GM12891 (cell line): ENCODE measurements at regions not wholly inside any gene's neighbourhood (a gene's known extent, or its start where the extent isn't known, plus 50 kb on each side); places are given as distances from the start of the nearest gene placed in this dataset.

Experiments
- DNase-seq: peaks from one replicate; pipeline ENCODE4 v3.0.0; 2011; ENCODE audit warnings: low spot score; ENCODE audit not compliant: insufficient read length
- FAIRE-seq: peaks from 2 replicates; lab custom pipeline; 2011; peaks lifted over from hg19 to GRCh38; lab: Jason Lieb, UNC
- PAX5 ChIP-seq: IDR thresholded peaks from 2 replicates; pipeline ENCODE4 v1.6.1; 2011; ENCODE audit warnings: low read length, moderate library complexity, mild to moderate bottlenecking; ENCODE audit not compliant: insufficient read depth, severe bottlenecking
- POLR2A ChIP-seq: IDR thresholded peaks from 2 replicates; pipeline ENCODE4 v1.6.1; 2011; ENCODE audit warnings: low read depth, low read length, control low read depth
- POLR2AphosphoS5 ChIP-seq: IDR thresholded peaks from 2 replicates; pipeline ENCODE4 v1.6.1; 2011; ENCODE audit warnings: low read depth, low read length, control low read depth
- POU2F2 ChIP-seq: IDR thresholded peaks from 2 replicates; pipeline ENCODE4 v1.6.1; 2011; ENCODE audit warnings: low read depth, mild to moderate bottlenecking, control low read depth, low read length, moderate library complexity
- SPI1 ChIP-seq: IDR thresholded peaks from 2 replicates; pipeline ENCODE4 v1.6.1; 2011; ENCODE audit warnings: low read depth, low read length, control low read depth
- TAF1 ChIP-seq: IDR thresholded peaks from 2 replicates; pipeline ENCODE4 v1.6.1; 2011; ENCODE audit warnings: low read depth, low read length, control low read depth

GRCh38 chr3:1661839-1662238 lies 436.8 kb upstream of the CNTN4 start:
- DNase-seq = no peak
- FAIRE-seq = no peak
- no peak for TF ChIP-seq POU2F2
- TF ChIP-seq TAF1 = no peak
- no peak for TF ChIP-seq SPI1
- TF ChIP-seq PAX5 = no peak
- no peak for TF ChIP-seq POLR2AphosphoS5
- TF ChIP-seq POLR2A = no peak

DNA sequence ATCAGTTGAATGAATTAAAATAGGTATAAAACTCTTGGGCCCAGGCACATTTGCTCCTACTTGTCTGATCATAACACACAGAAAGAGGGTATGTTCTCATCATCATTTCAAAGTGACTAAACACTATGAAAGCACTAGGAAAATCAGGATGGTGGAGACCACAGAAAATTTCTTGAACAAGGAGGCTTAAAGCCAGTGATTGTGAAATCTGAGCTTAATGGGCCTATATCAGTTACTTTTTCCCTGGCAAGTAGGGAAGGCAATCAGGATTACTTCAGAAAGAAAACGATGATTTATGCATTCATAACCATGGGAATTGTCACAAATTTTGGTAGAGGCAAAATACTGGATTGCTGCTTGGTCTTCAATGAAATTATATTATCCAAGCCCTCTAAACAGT lies 434.4 kb upstream of the CNTN4 start:
- TF ChIP-seq TAF1 (no peak), POLR2A (no peak), POLR2AphosphoS5 (no peak), SPI1 (no peak), PAX5 (no peak), POU2F2 (no peak)
- DNase-seq (no peak), FAIRE-seq (no peak)

- FAIRE-seq (no peak), DNase-seq (no peak)
- TF ChIP-seq POLR2AphosphoS5 = no peak
- no peak for TF ChIP-seq TAF1
- no peak for TF ChIP-seq SPI1
- TF ChIP-seq PAX5 = no peak
- no peak for TF ChIP-seq POU2F2
- no peak for TF ChIP-seq POLR2A
Observed at GRCh38 chr3:1666865-1667264, 431.8 kb upstream of the CNTN4 start.

DNA sequence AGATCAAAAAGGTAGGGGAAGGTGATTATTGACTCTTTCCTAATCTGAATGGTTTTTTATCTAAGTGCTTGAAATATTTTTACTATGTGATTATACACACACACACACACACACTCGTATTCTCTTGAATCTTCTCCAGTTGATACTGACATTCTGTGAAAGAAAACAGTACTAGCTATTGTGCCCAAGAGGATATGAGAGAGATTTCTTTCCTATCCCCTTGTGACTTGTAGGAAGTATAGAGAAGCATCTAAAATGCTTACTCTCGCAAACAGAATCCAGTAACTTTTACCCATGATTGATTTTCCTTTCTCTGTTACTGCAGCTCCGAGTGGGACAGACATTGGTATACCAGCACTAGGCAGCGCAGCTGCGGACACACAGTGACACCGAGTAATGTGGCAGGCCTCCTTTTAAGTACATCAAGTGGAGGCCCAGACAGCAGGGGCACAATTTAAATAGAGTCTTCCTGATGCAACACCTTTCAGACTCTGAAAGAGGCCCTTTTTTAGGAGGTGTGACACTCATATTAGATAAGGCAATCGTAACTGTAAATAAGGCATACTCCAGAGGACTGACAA lies 421.0 kb upstream of the CNTN4 start:
- TF ChIP-seq POLR2AphosphoS5 = no peak
- no peak for TF ChIP-seq POLR2A
- TF ChIP-seq TAF1 = no peak
- TF ChIP-seq PAX5 = no peak
- TF ChIP-seq POU2F2 = no peak
- TF ChIP-seq SPI1 = no peak
- no peak for FAIRE-seq
- no peak for DNase-seq

- TF ChIP-seq TAF1 (no peak), SPI1 (no peak), POLR2A (no peak), POLR2AphosphoS5 (no peak), POU2F2 (no peak), PAX5 (no peak)
- DNase-seq = no peak
- no peak for FAIRE-seq
Observed at GRCh38 chr3:1692428-1692827, 406.2 kb upstream of the CNTN4 start.

DNA sequence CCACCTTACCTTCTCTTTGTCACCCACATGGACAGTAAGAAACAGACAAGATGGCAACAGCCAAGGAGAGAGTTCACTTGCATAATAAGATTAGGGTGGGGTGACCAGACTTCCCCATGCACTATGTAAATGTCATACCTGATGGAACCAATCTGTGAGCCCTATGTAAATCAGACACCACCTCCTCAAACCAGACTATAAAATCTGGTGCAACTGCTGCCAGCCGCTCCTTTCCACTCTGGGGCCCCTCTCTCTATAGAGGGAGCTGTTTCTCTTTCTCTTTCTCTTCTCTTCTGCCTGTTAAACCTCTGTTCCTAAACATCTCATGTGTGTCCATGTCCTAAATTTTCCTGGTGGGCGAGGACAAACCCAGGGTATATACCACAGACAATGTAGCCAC lies 405.5 kb upstream of the CNTN4 start:
- DNase-seq (no peak), FAIRE-seq (no peak)
- TF ChIP-seq TAF1 (no peak), SPI1 (no peak), POU2F2 (no peak), POLR2A (no peak), PAX5 (no peak), POLR2AphosphoS5 (no peak)

- no peak for FAIRE-seq
- DNase-seq = no peak
- no peak for TF ChIP-seq TAF1
- no peak for TF ChIP-seq PAX5
- TF ChIP-seq POLR2AphosphoS5 = no peak
Observed at GRCh38 chr3:1696669-1697275, 401.9 kb upstream of the CNTN4 start.

- no peak for DNase-seq
- no peak for FAIRE-seq
- TF ChIP-seq POLR2A (no peak), PAX5 (no peak), POLR2AphosphoS5 (no peak), POU2F2 (no peak), TAF1 (no peak), SPI1 (no peak)
Observed at GRCh38 chr3:1699361-1699920, 399.2 kb upstream of the CNTN4 start.

- DNase-seq (no peak), FAIRE-seq (no peak)
- TF ChIP-seq SPI1 (no peak), TAF1 (no peak), POLR2A (no peak), POLR2AphosphoS5 (no peak)
Observed at GRCh38 chr3:1700650-1701049, 398.0 kb upstream of the CNTN4 start.

DNA sequence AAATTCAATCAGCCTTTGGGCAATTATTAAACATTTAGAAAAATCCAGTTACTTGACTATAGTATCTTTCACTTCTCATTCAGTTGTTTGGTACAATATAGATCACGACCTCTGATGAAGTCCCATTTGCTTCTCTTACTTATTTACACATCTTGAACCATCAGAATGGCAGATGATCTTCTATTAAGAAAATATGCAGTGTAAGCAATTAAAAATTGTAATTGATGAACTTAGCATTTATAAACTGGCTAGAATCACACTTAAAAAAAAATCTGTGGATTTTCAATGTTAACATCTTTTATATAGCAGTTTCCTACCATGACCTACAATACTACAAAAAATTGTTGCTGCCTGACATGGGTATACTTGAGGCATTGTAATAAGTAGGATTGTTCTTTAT lies 395.5 kb upstream of the CNTN4 start:
- FAIRE-seq = no peak
- TF ChIP-seq PAX5 = no peak
- no peak for TF ChIP-seq SPI1
- no peak for TF ChIP-seq POU2F2
- no peak for TF ChIP-seq POLR2A
- no peak for TF ChIP-seq TAF1
- no peak for TF ChIP-seq POLR2AphosphoS5
- no peak for DNase-seq

DNA sequence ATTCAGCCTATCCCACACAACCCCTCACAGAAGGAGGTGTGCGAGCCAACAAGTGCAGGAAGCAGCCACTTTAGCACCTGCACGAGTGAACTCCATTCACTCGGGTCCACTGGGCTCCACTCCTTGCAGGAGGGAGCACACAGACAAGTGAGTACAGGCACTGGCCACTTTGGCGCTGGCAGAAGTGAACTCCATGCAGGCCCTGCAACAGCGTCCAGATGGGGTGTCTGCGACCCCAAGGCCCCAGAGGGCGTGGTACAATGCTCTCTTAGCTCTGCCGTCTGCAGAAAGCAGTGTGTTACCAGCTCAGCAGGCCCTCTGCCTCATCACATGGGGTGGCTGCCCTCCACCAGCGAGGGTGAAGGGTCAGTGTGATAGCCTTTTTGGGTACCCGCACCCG lies 388.0 kb upstream of the CNTN4 start:
- FAIRE-seq = no peak
- TF ChIP-seq POLR2AphosphoS5 = no peak
- no peak for TF ChIP-seq PAX5
- TF ChIP-seq SPI1 = no peak
- TF ChIP-seq POLR2A = no peak
- no peak for TF ChIP-seq TAF1
- no peak for TF ChIP-seq POU2F2
- no peak for DNase-seq
